HepG2 (cell line): ENCODE measurements at regions not wholly inside any gene's neighbourhood (a gene's known extent, or its start where the extent isn't known, plus 50 kb on each side); places are given as distances from the start of the nearest gene placed in this dataset.

Source experiments
- TEAD3 ChIP-seq: optimal IDR thresholded peaks from 2 replicates; pipeline ENCODE3; 2016; ENCODE audit warnings: borderline replicate concordance
- ZBTB37 ChIP-seq: sonication (generic); formaldehyde crosslinking; IDR thresholded peaks from 2 replicates; pipeline ENCODE4 v1.4.0; 2020; ENCODE audit warnings: mild to moderate bottlenecking, missing genetic modification reagents
- ZNF296 ChIP-seq: sonication (generic); formaldehyde crosslinking; conservative IDR thresholded peaks from 2 replicates; pipeline ENCODE4 v1.5.0; 2020; ENCODE audit warnings: mild to moderate bottlenecking, missing genetic modification reagents
- ZNF331 ChIP-seq: sonication (generic); formaldehyde crosslinking; IDR thresholded peaks from 2 replicates; pipeline ENCODE4 v1.4.0; 2020; ENCODE audit warnings: missing genetic modification reagents
- ZNF407 ChIP-seq: sonication (generic); formaldehyde crosslinking; IDR thresholded peaks from one replicate; pipeline ENCODE4 v1.5.1; 2020; ENCODE audit warnings: mild to moderate bottlenecking, missing genetic modification reagents; ENCODE audit errors: not compliant biosample characterization

- no peak for TF ChIP-seq ZNF407 (CRISPR knock-in tag)
- no peak for TF ChIP-seq ZNF296 (CRISPR knock-in tag)
- TF ChIP-seq TEAD3 (CRISPR knock-in tag) = no peak
- no peak for TF ChIP-seq ZBTB37
- TF ChIP-seq ZNF331 (CRISPR knock-in tag) = no peak
Observed at GRCh38 chr19:30884146-30884812, 465.0 kb downstream of the TSHZ3 start (continued).
